ENCODE measurements at regions not wholly inside any gene's neighbourhood (a gene's known extent, or its start where the extent isn't known, plus 50 kb on each side); places are given as distances from the start of the nearest gene placed in this dataset.

DNA sequence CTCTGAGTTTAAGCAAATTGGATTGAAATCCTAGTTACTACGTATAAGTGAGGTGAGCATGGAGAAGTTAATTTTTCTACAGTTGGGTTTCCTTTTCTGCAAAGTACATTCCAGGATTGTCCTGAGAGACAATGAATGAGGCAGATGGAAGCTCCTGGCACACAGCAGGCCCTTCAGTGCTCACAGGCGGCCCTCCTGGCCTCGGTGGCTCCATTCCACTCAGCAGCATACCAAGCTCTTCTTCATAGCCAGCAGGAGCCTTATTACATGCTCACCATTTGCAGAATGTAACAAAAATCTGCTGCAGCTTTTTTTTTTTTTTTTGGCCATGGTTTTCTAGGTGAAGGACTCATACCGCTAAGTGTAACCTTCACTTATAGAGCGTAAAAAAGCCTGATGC, 113.2 kb upstream of the FAM9B start:
- TF ChIP-seq HOXA7 (CRISPR knock-in tag; IDR thresholded peaks at IDR 0.05; ENCODE audit: borderline replicate concordance), result no peak
- TF ChIP-seq, protein P1, sequence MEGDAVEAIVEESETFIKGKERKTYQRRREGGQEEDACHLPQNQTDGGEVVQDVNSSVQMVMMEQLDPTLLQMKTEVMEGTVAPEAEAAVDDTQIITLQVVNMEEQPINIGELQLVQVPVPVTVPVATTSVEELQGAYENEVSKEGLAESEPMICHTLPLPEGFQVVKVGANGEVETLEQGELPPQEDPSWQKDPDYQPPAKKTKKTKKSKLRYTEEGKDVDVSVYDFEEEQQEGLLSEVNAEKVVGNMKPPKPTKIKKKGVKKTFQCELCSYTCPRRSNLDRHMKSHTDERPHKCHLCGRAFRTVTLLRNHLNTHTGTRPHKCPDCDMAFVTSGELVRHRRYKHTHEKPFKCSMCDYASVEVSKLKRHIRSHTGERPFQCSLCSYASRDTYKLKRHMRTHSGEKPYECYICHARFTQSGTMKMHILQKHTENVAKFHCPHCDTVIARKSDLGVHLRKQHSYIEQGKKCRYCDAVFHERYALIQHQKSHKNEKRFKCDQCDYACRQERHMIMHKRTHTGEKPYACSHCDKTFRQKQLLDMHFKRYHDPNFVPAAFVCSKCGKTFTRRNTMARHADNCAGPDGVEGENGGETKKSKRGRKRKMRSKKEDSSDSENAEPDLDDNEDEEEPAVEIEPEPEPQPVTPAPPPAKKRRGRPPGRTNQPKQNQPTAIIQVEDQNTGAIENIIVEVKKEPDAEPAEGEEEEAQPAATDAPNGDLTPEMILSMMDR (tag by site-specific recombination; IDR thresholded peaks at IDR 0.05), result no peak
- no peak for TF ChIP-seq SP2 (tag by site-specific recombination; IDR thresholded peaks at IDR 0.05)
- no peak for TF ChIP-seq ZNF391 (tag by site-specific recombination; IDR thresholded peaks at IDR 0.05; ENCODE audit: borderline replicate concordance, low read depth)
- no peak for TF ChIP-seq ZNF324 (tag by site-specific recombination; IDR thresholded peaks at IDR 0.05)
- TF ChIP-seq ZNF670 (tag by site-specific recombination; IDR thresholded peaks at IDR 0.05; ENCODE audit: low read depth), result no peak
- TF ChIP-seq, protein P2, sequence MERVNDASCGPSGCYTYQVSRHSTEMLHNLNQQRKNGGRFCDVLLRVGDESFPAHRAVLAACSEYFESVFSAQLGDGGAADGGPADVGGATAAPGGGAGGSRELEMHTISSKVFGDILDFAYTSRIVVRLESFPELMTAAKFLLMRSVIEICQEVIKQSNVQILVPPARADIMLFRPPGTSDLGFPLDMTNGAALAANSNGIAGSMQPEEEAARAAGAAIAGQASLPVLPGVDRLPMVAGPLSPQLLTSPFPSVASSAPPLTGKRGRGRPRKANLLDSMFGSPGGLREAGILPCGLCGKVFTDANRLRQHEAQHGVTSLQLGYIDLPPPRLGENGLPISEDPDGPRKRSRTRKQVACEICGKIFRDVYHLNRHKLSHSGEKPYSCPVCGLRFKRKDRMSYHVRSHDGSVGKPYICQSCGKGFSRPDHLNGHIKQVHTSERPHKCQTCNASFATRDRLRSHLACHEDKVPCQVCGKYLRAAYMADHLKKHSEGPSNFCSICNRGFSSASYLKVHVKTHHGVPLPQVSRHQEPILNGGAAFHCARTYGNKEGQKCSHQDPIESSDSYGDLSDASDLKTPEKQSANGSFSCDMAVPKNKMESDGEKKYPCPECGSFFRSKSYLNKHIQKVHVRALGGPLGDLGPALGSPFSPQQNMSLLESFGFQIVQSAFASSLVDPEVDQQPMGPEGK (tag by site-specific recombination; IDR thresholded peaks at IDR 0.05), result no peak
